MCF 10A (cell line): ENCODE measurements at regions not wholly inside any gene's neighbourhood (a gene's known extent, or its start where the extent isn't known, plus 50 kb on each side); places are given as distances from the start of the nearest gene placed in this dataset.

Experiments
- BruUV-seq: library from RNA; stranded (reverse); fragments of 400-500 nt; replicated peaks from 2 replicates; lab custom pipeline; 2021; lab: Mats Ljungman, UMichigan
- CTCF ChIA-PET: fragments of 300-600 bp; sonication (Branson Sonifier 250); formaldehyde crosslinking; extraction: SDS; loops from one replicate; lab custom pipeline; 2021; ENCODE audit warnings: antibody characterized with exemption, inconsistent platforms; lab: Yijun Ruan, JAX
- POLR2A ChIA-PET: fragments of 300-600, 350-650 bp; sonication (Branson Sonifier 250); formaldehyde crosslinking; extraction: SDS; loops from one replicate; lab custom pipeline; 2020; ENCODE audit warnings: antibody characterized with exemption, inconsistent platforms; lab: Yijun Ruan, JAX
- DNase-seq: peaks from one replicate; pipeline ENCODE4 v3.0.0-alpha.2; 2018; ENCODE audit not compliant: unreplicated experiment
- H3K27ac Mint-ChIP-seq: one replicate; pipeline ENCODE4 v1.8.0; 2022; ENCODE audit warnings: mild to moderate bottlenecking, low read depth, mixed read lengths; ENCODE audit not compliant: unreplicated experiment
- H3K27me3 Mint-ChIP-seq: one replicate; pipeline ENCODE4 v1.8.0; 2022; ENCODE audit warnings: mixed read lengths; ENCODE audit not compliant: insufficient read depth, unreplicated experiment
- H3K36me3 Mint-ChIP-seq: one replicate; pipeline ENCODE4 v1.8.0; 2022; ENCODE audit warnings: mild to moderate bottlenecking, moderate library complexity, mixed read lengths; ENCODE audit not compliant: insufficient read depth, unreplicated experiment
- H3K4me1 Mint-ChIP-seq: one replicate; pipeline ENCODE4 v1.8.0; 2022; ENCODE audit warnings: mixed read lengths; ENCODE audit not compliant: insufficient read depth, unreplicated experiment
- H3K4me3 Mint-ChIP-seq: one replicate; pipeline ENCODE4 v1.8.0; 2022; ENCODE audit warnings: mild to moderate bottlenecking, moderate library complexity, mixed read lengths; ENCODE audit not compliant: unreplicated experiment
- H3K9me3 Mint-ChIP-seq: one replicate; pipeline ENCODE4 v1.8.0; 2022; ENCODE audit warnings: mixed read lengths; ENCODE audit not compliant: unreplicated experiment
- CTCF ChIP-seq: fragments of 200-600 bp; IDR thresholded peaks from one replicate; pipeline ENCODE4 v1.8.0; 2022; ENCODE audit warnings: antibody characterized with exemption, mild to moderate bottlenecking; ENCODE audit not compliant: unreplicated experiment
- intact Hi-C: fragments of 100-400 bp; cut with micrococcal nuclease; formaldehyde crosslinking; loops from 2 replicates; pipeline ENCODE4 v1.14.1; 2022

DNA sequence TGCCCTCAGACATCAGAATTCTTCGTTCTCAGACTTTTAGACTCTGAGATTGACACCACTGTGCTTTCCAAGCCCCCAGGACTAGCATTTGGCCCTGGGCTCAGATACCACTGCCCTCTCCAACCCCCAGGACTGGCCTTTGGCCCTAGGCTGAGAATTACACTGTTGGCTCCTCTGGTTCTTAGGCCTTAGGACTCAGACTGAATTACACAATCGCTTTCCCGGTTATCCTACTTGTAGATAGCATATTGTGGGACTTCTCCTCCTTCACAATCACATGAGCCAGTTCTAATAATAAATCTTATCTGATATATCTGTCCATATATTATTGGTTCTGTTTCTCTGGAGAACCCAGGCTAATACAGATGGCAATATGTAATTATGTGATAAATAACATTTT lies 1725.5 kb downstream of the GRIK2 start:
- H3K27ac Mint-ChIP-seq: no peak overlapping the region
- peaks cover 12% of the 10 kb centered on the region for H3K4me1 Mint-ChIP-seq

DNA sequence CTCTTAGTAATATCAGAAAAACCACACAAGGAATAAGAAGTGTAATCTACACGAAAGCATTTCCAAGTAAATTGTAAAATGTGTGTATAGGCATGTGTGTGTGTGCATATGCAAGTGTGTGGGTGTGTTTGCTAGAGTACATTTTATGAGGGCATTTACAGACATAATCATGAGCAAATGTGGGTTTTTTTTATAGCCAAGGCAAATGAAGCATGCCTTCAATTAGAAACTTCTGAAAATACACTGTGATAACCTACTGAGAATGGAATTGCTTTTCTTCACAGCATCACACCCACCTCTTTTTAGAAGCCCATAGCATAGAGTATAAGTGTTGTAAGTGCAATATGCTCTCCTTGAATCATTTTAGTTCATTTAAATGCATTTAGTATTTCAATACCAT lies 1721.1 kb downstream of the GRIK2 start:
- Mint-ChIP-seq H3K27ac (no peak overlapping the region), H3K9me3 (no peaks in the 10 kb centered on the region), H3K4me3 (no peak overlapping the region), H3K36me3 (no peaks in the 10 kb centered on the region), H3K27me3 (no peaks in the 10 kb centered on the region), H3K4me1 (peaks cover 9% of the 10 kb centered on the region)
- BruUV-seq: no TSS peak
- DNase-seq: no peak
- TF ChIP-seq CTCF: no peak
- ChIA-PET POLR2A (no interaction called here), CTCF (no interaction called here)
- intact Hi-C loops: no loop called here

More for the DNA sequence above, 1725.5 kb downstream of the GRIK2 start:
- DNase-seq: no peak
- CTCF ChIA-PET: no interaction called here
- no peaks in the 10 kb centered on the region for H3K36me3 Mint-ChIP-seq
- no TSS peak for BruUV-seq
- no peaks in the 10 kb centered on the region for H3K9me3 Mint-ChIP-seq
- POLR2A ChIA-PET: no interaction called here
- H3K27me3 Mint-ChIP-seq: no peaks in the 10 kb centered on the region
- no peak for TF ChIP-seq CTCF
- intact Hi-C loops: no loop called here
- H3K4me3 Mint-ChIP-seq: no peak overlapping the region

DNA sequence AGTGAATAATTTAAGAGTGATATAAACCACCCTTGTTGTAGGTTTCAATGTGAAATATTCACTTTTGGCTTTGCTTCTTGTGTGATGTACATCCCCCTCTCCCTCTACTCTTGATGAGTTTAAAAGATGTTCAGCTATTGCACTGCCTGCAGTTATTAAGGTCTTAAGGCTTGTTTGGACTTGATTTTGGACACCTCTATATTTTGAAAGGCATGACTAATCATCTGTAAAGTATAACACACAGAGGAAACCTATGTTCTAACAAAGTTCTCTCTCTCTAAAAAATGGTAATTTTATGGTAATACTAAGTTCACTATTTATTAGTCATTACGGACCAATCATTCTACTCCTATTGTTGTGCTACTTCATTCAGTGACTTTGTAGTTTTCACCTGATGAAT lies 1719.9 kb downstream of the GRIK2 start:
- no peak overlapping the region for H3K4me3 Mint-ChIP-seq
- BruUV-seq: no TSS peak
- intact Hi-C loops: no loop called here
- POLR2A ChIA-PET: no interaction called here
- CTCF ChIA-PET: interaction anchor here (0.7 to 1.4 kb wide), 2 partner anchors 10 to 263 kb away, joined by 3 to 9 read pairs; no protein-coding TSS in a partner anchor
- H3K27ac Mint-ChIP-seq: no peak overlapping the region
- H3K9me3 Mint-ChIP-seq: no peaks in the 10 kb centered on the region
- DNase-seq: peak; percentile 37
- no peak for TF ChIP-seq CTCF
- H3K4me1 Mint-ChIP-seq: peaks cover 9% of the 10 kb centered on the region
- H3K36me3 Mint-ChIP-seq: no peaks in the 10 kb centered on the region
- H3K27me3 Mint-ChIP-seq: no peaks in the 10 kb centered on the region

DNA sequence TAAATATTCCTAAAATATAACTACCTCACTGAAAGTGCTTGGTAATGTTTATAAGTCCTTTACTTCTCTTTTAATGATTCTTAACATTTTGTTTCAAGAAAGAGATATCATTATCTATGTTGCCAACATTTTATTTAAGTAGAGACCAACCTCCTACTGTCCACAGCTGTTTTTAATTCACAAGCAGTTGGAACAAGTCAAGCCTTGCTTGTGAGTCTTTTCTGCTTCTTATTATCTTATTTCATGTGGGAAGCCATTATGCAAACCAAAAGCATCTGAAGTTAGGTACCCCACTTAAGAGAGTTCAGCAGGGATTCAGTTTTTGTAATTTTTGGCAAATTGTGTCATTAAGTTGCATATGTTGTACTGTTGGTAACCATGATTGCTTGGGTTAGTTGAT lies 1714.5 kb downstream of the GRIK2 start:
- no peak for TF ChIP-seq CTCF
- no peak overlapping the region for H3K4me3 Mint-ChIP-seq

More for the DNA sequence above, 1714.5 kb downstream of the GRIK2 start:
- ChIA-PET CTCF (interaction anchor here (0.6 to 2.1 kb wide), 2 partner anchors 16 to 31 kb away, joined by 3 to 7 read pairs; no protein-coding TSS in a partner anchor), POLR2A (no interaction called here)
- Mint-ChIP-seq H3K36me3 (no peaks in the 10 kb centered on the region), H3K27ac (no peak overlapping the region), H3K4me1 (no peaks in the 10 kb centered on the region), H3K27me3 (no peaks in the 10 kb centered on the region), H3K9me3 (no peaks in the 10 kb centered on the region)
- BruUV-seq: no TSS peak
- no peak for DNase-seq
- intact Hi-C loops: no loop called here
